H9 (cell line): ENCODE measurements at regions not wholly inside any gene's neighbourhood (a gene's known extent, or its start where the extent isn't known, plus 50 kb on each side); places are given as distances from the start of the nearest gene placed in this dataset.

Experiments used
- DNase-seq: peaks from one replicate; pipeline ENCODE4 v3.0.0-alpha.2; 2017
- H2AFZ ChIP-seq: one replicate; pipeline ENCODE4 v1.6.1; 2013; ENCODE audit warnings: mild to moderate bottlenecking, low read length, control low read depth, moderate library complexity
- H2AK5ac ChIP-seq: 2 replicates; pipeline ENCODE4 v1.6.1; 2013; ENCODE audit warnings: low read length, control low read depth, mixed read lengths; ENCODE audit not compliant: insufficient read length
- H2BK120ac ChIP-seq: one replicate; pipeline ENCODE4 v1.6.1; 2013; ENCODE audit warnings: low read depth, mild to moderate bottlenecking, low read length, control low read depth, inconsistent platforms; ENCODE audit not compliant: poor library complexity, severe bottlenecking
- H2BK12ac ChIP-seq: 2 replicates; pipeline ENCODE4 v1.6.1; 2013; ENCODE audit warnings: low read length, control low read depth, mixed read lengths, low read depth; ENCODE audit not compliant: insufficient read length
- H2BK15ac ChIP-seq: 2 replicates; pipeline ENCODE4 v1.6.1; 2013; ENCODE audit warnings: low read depth, low read length, control low read depth
- H2BK20ac ChIP-seq: one replicate; pipeline ENCODE4 v1.6.1; 2013; ENCODE audit warnings: low read depth, mild to moderate bottlenecking, low read length, control low read depth, inconsistent platforms; ENCODE audit not compliant: poor library complexity, severe bottlenecking
- H2BK5ac ChIP-seq: 2 replicates; pipeline ENCODE4 v1.6.1; 2013; ENCODE audit warnings: low read length, control low read depth, mixed read lengths; ENCODE audit not compliant: insufficient read length
- H3K14ac ChIP-seq: 2 replicates; pipeline ENCODE4 v1.6.1; 2013; ENCODE audit warnings: low read length, control low read depth; ENCODE audit not compliant: insufficient read depth
- H3K18ac ChIP-seq: 2 replicates; pipeline ENCODE4 v1.6.1; 2013; ENCODE audit warnings: low read depth, mild to moderate bottlenecking, mixed read lengths, low read length, control low read depth; ENCODE audit not compliant: insufficient read length
- H3K23ac ChIP-seq: 2 replicates; pipeline ENCODE4 v1.6.1; 2013; ENCODE audit warnings: low read length, control low read depth, mixed read lengths, low read depth; ENCODE audit not compliant: insufficient read length
- H3K23me2 ChIP-seq: 2 replicates; pipeline ENCODE4 v1.6.1; 2013; ENCODE audit warnings: low read depth, mild to moderate bottlenecking, mixed read lengths, low read length, control low read depth; ENCODE audit not compliant: insufficient read length, poor library complexity, severe bottlenecking
- H3K27ac ChIP-seq: 2 replicates; pipeline ENCODE4 v1.5.1; 2013; ENCODE audit warnings: low read length, control low read depth, mixed read lengths, low read depth; ENCODE audit not compliant: insufficient read length
- H3K27me3 ChIP-seq: 2 replicates; pipeline ENCODE4 v1.6.1; 2013; ENCODE audit warnings: low read length, control low read depth, inconsistent platforms; ENCODE audit not compliant: insufficient read depth
- H3K4ac ChIP-seq: 2 replicates; pipeline ENCODE4 v1.6.1; 2013; ENCODE audit warnings: low read depth, mild to moderate bottlenecking, control low read depth, inconsistent platforms, low read length, moderate library complexity
- H3K4me1 ChIP-seq: 2 replicates; pipeline ENCODE4 v1.6.1; 2013; ENCODE audit warnings: low read length, control low read depth, inconsistent platforms; ENCODE audit not compliant: insufficient read depth
- H3K4me2 ChIP-seq: 2 replicates; pipeline ENCODE4 v1.6.1; 2013; ENCODE audit warnings: low read length, control low read depth, mixed read lengths; ENCODE audit not compliant: insufficient read length, insufficient read depth
- H3K56ac ChIP-seq: 2 replicates; pipeline ENCODE4 v1.6.1; 2013; ENCODE audit warnings: low read depth, mild to moderate bottlenecking, mixed read lengths, low read length, control low read depth; ENCODE audit not compliant: insufficient read length
- H3K79me1 ChIP-seq: 2 replicates; pipeline ENCODE4 v1.6.1; 2013; ENCODE audit warnings: low read depth, mild to moderate bottlenecking, moderate library complexity, low read length, control low read depth, inconsistent platforms; ENCODE audit not compliant: insufficient read depth, poor library complexity, severe bottlenecking
- H3K79me2 ChIP-seq: 2 replicates; pipeline ENCODE4 v1.6.1; 2013; ENCODE audit warnings: low read length, control low read depth, inconsistent platforms; ENCODE audit not compliant: insufficient read depth
- H3K9ac ChIP-seq: 2 replicates; pipeline ENCODE4 v1.6.1; 2013; ENCODE audit warnings: low read length, control low read depth, mixed read lengths; ENCODE audit not compliant: insufficient read length; ENCODE audit errors: extremely low read depth
- H3K9me3 ChIP-seq: one replicate; pipeline ENCODE4 v1.6.1; 2013; ENCODE audit warnings: low read depth, low read length, inconsistent platforms; ENCODE audit not compliant: control insufficient read depth
- H3T11ph ChIP-seq: one replicate; pipeline ENCODE4 v1.6.1; 2013; ENCODE audit warnings: mild to moderate bottlenecking, low read length, control low read depth, inconsistent platforms
- H4K20me1 ChIP-seq: one replicate; pipeline ENCODE4 v1.6.1; 2013; ENCODE audit not compliant: control insufficient read depth, insufficient read length, insufficient read depth
- H4K5ac ChIP-seq: 2 replicates; pipeline ENCODE4 v1.6.1; 2013; ENCODE audit warnings: low read depth, mild to moderate bottlenecking, mixed read lengths, low read length, control low read depth; ENCODE audit not compliant: insufficient read length
- H4K8ac ChIP-seq: replicated peaks from 2 replicates; pipeline ENCODE4 v1.6.1; 2013; ENCODE audit warnings: low read length, control low read depth, mixed read lengths, low read depth; ENCODE audit not compliant: insufficient read length
- H4K91ac ChIP-seq: 2 replicates; pipeline ENCODE4 v1.6.1; 2013; ENCODE audit warnings: low read depth, mild to moderate bottlenecking, moderate library complexity, mixed read lengths, low read length, control low read depth; ENCODE audit not compliant: insufficient read length
- H3K27ac Mint-ChIP-seq, 3 experiments: 2 replicates in 2 of 3; 3 replicates in 1 of 3; pipeline ENCODE4 v1.8.0; 2020 to 2021; ENCODE audit warnings: mixed read lengths in 3 of 3, mild to moderate bottlenecking in 1 of 3, moderate library complexity in 1 of 3
- H3K27me3 Mint-ChIP-seq: 2 replicates; pipeline ENCODE4 v1.8.0; 2021; ENCODE audit warnings: low read depth, mild to moderate bottlenecking, moderate library complexity, mixed read lengths
- H3K36me3 Mint-ChIP-seq, 3 experiments: 2 replicates in 2 of 3; 3 replicates in 1 of 3; pipeline ENCODE4 v1.8.0; 2020 to 2021; ENCODE audit warnings: low read depth in 3 of 3, mixed read lengths in 3 of 3; ENCODE audit not compliant: insufficient read depth in 1 of 3
- H3K4me1 Mint-ChIP-seq, 2 experiments: 2 replicates each; pipeline ENCODE4 v1.8.0; 2020; ENCODE audit warnings: mixed read lengths in 2 of 2
- H3K4me3 Mint-ChIP-seq, 2 experiments: 2 replicates in 1 of 2; 3 replicates in 1 of 2; pipeline ENCODE4 v1.8.0; 2020 to 2021; ENCODE audit warnings: mild to moderate bottlenecking in 2 of 2, mixed read lengths in 2 of 2, moderate library complexity in 1 of 2
- H3K9me3 Mint-ChIP-seq, 2 experiments: 2 replicates in 1 of 2; 3 replicates in 1 of 2; pipeline ENCODE4 v1.8.0; 2020; ENCODE audit warnings: mild to moderate bottlenecking in 2 of 2, mixed read lengths in 2 of 2, moderate library complexity in 1 of 2
- CTCF ChIP-seq: fragments of 200-600 bp; sonication (generic); conservative IDR thresholded peaks from 3 replicates; pipeline ENCODE4 v1.8.0; 2021; ENCODE audit warnings: antibody characterized with exemption, mild to moderate bottlenecking
- WGBS: extraction: QIAGEN DNeasy Blood & Tissue Kit; methylation state at CpG from one replicate; pipeline ENCODE4 v1.1.7; 2013; ENCODE audit warnings: missing lambda C conversion rate, low lambda C conversion rate, mixed read lengths; ENCODE audit not compliant: insufficient read length; ENCODE audit errors: extremely low coverage; 5-methylcytosine and 5-hydroxymethylcytosine counted together

- H2BK20ac ChIP-seq, result no peak overlapping the region
- H4K5ac ChIP-seq, result no peak overlapping the region
- H3K79me1 ChIP-seq, result no peaks in the 10 kb centered on the region
- no peak overlapping the region for H3K27ac ChIP-seq
- no peak overlapping the region for H2BK120ac ChIP-seq
- H4K91ac ChIP-seq, result no peak overlapping the region
- H3K27me3 ChIP-seq, result no peaks in the 10 kb centered on the region
- H2BK15ac ChIP-seq, result no peak overlapping the region
- no peak for DNase-seq
- Mint-ChIP-seq H3K4me1 (no peaks in the 10 kb centered on the region), H3K9me3 (peaks cover 0 to 3% of the 10 kb centered on the region in 2 experiments; a peak in 3 of 5 replicates), H3K27me3 (peaks cover 2% of the 10 kb centered on the region; the same call in 1 of the 2 replicates), H3K27ac (peak overlapping the region in 1 of 3 experiments; percentile 54; a peak in 1 of 7 replicates), H3K4me3 (no peak overlapping the region), H3K36me3 (peaks cover 0 to 4% (median 3%) of the 10 kb centered on the region in 3 experiments; a peak in 2 of 7 replicates)
- no peak overlapping the region for H3K23ac ChIP-seq
- H2AK5ac ChIP-seq, result no peak overlapping the region
- H2AFZ ChIP-seq, result no peak overlapping the region
- no peaks in the 10 kb centered on the region for H3K79me2 ChIP-seq
- H3K23me2 ChIP-seq, result no peaks in the 10 kb centered on the region
- no peak overlapping the region for H3K9ac ChIP-seq
- H3T11ph ChIP-seq, result no peak overlapping the region
- WGBS, result no CpG with 5 or more reads among the region's 3 CpGs
- no peak overlapping the region for H3K4me2 ChIP-seq
- H3K18ac ChIP-seq, result no peak overlapping the region
- no peak overlapping the region for H2BK5ac ChIP-seq
- H3K4ac ChIP-seq, result no peak overlapping the region
- H4K20me1 ChIP-seq, result no peaks in the 10 kb centered on the region
- no peak overlapping the region for H3K14ac ChIP-seq
- TF ChIP-seq CTCF, result no peak
- H3K9me3 ChIP-seq, result no peaks in the 10 kb centered on the region
- H4K8ac ChIP-seq, result no peak overlapping the region
- H2BK12ac ChIP-seq, result no peak overlapping the region
- no peak overlapping the region for H3K56ac ChIP-seq
- 0 out of 2 replicates have a peak, but pooled peaks cover 2% of the 10 kb centered on the region for H3K4me1 ChIP-seq
Observed at GRCh38 chr17:68698746-68699145, 97.6 kb upstream of the FAM20A start.
